ENCODE measurements at regions not wholly inside any gene's neighbourhood (a gene's known extent, or its start where the extent isn't known, plus 50 kb on each side); places are given as distances from the start of the nearest gene placed in this dataset.
"Not testable (repeated sequence)": the region's sequence is repeated elsewhere in the genome, so short reads cannot be mapped to it uniquely, and the experiment has no call there.

- TF ChIP-seq CTCF (IDR thresholded peaks at IDR 0.05; ENCODE audit: borderline replicate concordance, control extremely low read depth, extremely low read depth, insufficient read depth, missing control alignments) = no peak
- in situ Hi-C loops (cut with MboI; ENCODE audit: low sequenced_read_pairs, unreplicated experiment) = no loop called here
Observed at GRCh38 chr4:13678186-13678924, 50.8 kb upstream of the BOD1L1 start.

DNA sequence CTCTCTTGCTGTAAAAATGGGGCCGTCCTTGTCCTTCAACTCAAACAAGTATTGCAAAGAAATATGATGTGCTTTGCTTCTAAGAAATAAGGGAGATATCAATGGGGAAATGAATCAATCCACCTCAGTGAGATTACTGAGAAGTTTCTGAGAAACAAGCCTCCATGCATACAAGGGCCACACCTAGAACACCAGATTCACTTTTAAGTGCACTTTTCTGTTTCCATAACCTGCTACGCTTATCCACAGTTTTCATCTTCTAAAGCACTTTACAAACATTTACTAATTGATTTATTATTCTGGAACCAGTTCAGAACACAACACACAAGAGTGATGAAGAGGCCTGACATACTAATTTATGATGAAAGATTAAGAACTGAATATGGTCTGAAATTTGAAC, 54.0 kb upstream of the BOD1L1 start:
- DNase-seq (ENCODE audit: low spot score) = no peak
- in situ Hi-C loops (cut with MboI; ENCODE audit: low sequenced_read_pairs, unreplicated experiment) = no loop called here
- TF ChIP-seq CTCF (IDR thresholded peaks at IDR 0.05; ENCODE audit: borderline replicate concordance, control extremely low read depth, extremely low read depth, insufficient read depth, missing control alignments) = no peak

More at GRCh38 chr4:13678186-13678924, 50.8 kb upstream of the BOD1L1 start:
- no peak for DNase-seq (ENCODE audit: low spot score)

DNA sequence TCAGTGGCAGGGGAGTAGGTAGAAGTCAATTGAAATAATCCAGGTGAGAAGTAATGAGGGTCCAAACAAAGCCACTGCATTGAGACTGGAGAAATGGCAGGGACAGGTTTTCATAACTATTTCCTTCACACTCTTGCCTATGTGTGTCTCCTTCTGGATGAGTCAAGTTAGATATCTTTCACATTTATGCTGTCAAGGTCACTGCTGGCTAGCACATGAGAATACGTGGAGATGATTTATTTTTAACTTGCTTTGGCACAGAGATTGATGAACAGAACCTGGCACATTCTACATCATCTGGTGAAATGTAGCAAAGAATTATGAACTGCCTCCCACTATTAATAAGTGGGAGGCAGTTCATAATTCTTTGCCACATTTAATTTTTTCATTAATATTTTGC, 66.7 kb upstream of the BOD1L1 start:
- in situ Hi-C loops (cut with MboI; ENCODE audit: low sequenced_read_pairs, unreplicated experiment) = no loop called here
- no peak for DNase-seq (ENCODE audit: low spot score)
- no peak for TF ChIP-seq CTCF (IDR thresholded peaks at IDR 0.05; ENCODE audit: borderline replicate concordance, control extremely low read depth, extremely low read depth, insufficient read depth, missing control alignments)

DNA sequence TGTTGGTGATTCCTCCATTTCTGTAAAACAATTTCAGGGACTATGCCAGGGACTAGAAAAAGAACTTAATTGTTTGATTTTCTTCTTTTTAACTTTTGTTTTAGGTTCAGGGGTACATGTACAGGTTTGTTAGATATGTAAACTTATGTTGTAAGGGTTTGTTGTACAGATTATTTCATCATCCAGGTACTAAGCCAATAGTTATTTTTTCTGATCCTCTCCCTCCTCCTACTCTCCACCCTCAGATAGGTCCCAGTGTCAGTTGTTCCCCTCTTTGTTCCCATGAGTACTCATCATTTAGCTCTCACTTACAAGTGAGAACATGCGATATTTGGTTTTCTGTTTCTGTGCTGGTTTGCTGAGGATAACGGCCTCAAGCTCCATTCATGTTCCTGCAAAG, 70.8 kb upstream of the BOD1L1 start:
- no peak for DNase-seq (ENCODE audit: low spot score)
- TF ChIP-seq CTCF (IDR thresholded peaks at IDR 0.05; ENCODE audit: borderline replicate concordance, control extremely low read depth, extremely low read depth, insufficient read depth, missing control alignments) = no peak
- in situ Hi-C loops (cut with MboI; ENCODE audit: low sequenced_read_pairs, unreplicated experiment) = no loop called here

DNA sequence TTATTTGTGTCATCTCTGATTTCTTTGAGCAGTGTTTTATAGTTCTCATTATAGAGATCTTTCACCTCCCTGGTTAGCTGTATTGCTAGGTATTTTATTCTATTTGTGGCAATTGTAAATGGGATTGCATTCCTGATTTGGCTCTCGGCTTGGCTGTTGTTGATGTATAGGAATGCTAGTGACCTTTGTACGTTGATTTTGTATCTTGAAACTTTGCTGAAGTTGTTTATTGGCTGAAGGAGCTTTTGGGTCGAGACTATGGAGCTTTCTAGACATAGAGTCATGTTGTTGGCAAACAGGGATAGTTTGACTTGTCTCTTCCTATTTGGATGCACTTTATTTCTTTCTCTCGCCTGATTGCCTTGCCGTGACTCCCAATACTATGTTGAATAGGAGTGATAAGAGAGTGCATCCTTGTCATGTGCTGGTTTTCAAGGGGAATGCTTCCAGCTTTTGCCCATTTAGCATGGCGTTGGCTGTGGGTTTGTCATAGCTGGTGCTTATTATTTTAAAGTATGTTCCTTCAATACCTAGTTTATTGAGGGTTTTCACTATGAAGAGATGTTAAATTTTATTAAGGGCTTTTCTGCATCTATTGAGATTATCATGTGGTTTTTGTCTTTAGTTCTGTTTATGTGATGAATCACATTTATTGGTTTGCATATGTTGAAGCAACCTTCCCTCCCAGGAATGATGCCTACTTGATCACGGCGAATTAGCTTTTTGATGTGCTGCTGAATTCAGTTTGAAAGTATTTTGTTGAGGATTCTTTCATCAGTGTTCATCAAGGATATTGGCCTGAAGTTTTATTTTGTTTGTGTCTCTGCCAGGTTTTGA, 72.7 kb upstream of the BOD1L1 start:
- in situ Hi-C loops (cut with MboI; ENCODE audit: low sequenced_read_pairs, unreplicated experiment) = no loop called here
- TF ChIP-seq CTCF (IDR thresholded peaks at IDR 0.05; ENCODE audit: borderline replicate concordance, control extremely low read depth, extremely low read depth, insufficient read depth, missing control alignments) = no peak
- DNase-seq (ENCODE audit: low spot score) = no peak

DNA sequence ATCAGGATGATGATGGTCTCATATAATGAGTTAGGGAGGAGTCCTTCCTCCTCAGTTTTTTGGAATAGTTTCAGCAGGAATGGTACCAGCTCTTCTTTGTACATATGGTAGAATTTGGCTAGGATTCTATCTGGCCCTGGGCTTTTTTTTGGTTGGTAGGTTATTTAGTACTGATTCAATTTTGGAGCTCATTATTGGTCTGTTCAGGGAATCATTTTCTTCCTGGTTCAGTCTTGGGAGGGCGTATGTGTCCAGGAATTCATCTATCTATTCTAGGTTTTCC, 73.3 kb upstream of the BOD1L1 start:
- DNase-seq (ENCODE audit: low spot score); in situ Hi-C loops (cut with MboI; ENCODE audit: low sequenced_read_pairs, unreplicated experiment): not testable (repeated sequence)

DNA sequence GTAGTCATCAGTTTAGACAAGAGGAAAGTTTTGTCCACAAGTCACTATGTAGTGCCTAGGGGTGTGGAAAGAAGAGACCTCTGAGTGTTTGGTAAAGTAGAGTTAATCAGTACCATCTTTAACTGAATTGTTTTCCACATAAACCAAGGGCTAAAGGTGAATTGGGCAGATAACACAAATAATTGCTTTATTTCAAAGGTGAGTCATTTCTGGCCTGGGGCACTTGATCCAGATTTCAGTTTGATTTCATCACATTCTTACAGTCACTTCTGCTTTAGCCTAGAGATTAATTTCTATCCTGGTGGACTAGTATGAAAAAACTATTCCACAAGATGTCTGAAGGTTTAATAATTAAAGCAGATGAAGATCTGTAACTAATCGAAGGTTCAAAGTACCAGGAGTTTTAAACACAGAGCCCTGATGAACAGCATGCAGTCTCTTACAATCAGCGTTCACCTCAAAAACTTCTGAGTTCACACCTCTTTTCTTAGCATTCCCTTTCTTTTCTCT, 74.5 kb upstream of the BOD1L1 start:
- DNase-seq (ENCODE audit: low spot score) = no peak
- in situ Hi-C loops (cut with MboI; ENCODE audit: low sequenced_read_pairs, unreplicated experiment) = no loop called here
- no peak for TF ChIP-seq CTCF (IDR thresholded peaks at IDR 0.05; ENCODE audit: borderline replicate concordance, control extremely low read depth, extremely low read depth, insufficient read depth, missing control alignments)
